HG02588 (cell line): ENCODE measurements at regions not wholly inside any gene's neighbourhood (a gene's known extent, or its start where the extent isn't known, plus 50 kb on each side); places are given as distances from the start of the nearest gene placed in this dataset.

Experiments used
- ATAC-seq: cut with Tn5 transposase; IDR thresholded peaks from one replicate; pipeline ENCODE4 v1.9.1; 2021; ENCODE audit warnings: mild to moderate bottlenecking, moderate library complexity; ENCODE audit not compliant: unreplicated experiment

- no peak for ATAC-seq
Observed at GRCh38 chr21:25385341-25385740, 221.9 kb downstream of the MRPL39 start.

DNA sequence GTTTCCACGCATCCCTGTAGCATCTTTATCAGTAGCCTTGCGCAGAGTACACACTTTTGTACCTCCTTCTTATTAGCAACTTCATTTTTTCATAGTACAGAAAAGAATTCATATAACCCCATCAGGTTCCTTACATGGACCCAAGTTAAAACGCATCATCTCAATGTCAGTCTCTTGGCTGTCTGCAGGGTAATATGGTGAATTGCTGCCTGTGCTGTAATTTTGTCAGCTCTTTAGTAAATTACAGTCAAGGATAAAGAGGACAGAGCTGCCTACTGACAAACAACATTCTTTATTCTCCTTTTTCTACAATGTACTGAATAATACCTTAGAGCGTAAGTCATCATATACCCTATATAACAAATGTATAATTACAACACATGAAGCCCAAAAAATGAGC, 222.5 kb downstream of the MRPL39 start:
- ATAC-seq: no peak

DNA sequence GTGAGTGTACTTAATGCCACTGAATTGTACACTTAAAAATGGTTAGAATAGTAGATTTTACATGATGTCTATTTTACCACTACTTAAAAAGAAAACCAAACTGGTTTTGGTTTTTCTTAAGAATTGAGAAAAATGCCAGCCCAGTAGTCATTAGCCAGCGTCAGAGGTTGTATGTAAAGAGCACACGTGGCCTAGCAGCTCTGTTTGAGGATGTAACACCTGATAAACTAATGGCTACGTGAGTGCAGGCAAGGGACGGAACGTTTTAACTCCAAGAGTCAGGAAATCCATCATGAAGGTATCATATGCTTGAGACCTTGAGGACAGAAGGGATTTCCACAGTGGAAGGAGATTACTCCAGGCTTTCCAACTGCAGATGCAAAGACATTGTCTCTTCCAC, 223.7 kb downstream of the MRPL39 start:
- no peak for ATAC-seq

- no peak for ATAC-seq
Observed at GRCh38 chr21:25381936-25382452, 225.3 kb downstream of the MRPL39 start.

- no peak for ATAC-seq
Observed at GRCh38 chr21:25375675-25376074, 231.6 kb downstream of the MRPL39 start.

DNA sequence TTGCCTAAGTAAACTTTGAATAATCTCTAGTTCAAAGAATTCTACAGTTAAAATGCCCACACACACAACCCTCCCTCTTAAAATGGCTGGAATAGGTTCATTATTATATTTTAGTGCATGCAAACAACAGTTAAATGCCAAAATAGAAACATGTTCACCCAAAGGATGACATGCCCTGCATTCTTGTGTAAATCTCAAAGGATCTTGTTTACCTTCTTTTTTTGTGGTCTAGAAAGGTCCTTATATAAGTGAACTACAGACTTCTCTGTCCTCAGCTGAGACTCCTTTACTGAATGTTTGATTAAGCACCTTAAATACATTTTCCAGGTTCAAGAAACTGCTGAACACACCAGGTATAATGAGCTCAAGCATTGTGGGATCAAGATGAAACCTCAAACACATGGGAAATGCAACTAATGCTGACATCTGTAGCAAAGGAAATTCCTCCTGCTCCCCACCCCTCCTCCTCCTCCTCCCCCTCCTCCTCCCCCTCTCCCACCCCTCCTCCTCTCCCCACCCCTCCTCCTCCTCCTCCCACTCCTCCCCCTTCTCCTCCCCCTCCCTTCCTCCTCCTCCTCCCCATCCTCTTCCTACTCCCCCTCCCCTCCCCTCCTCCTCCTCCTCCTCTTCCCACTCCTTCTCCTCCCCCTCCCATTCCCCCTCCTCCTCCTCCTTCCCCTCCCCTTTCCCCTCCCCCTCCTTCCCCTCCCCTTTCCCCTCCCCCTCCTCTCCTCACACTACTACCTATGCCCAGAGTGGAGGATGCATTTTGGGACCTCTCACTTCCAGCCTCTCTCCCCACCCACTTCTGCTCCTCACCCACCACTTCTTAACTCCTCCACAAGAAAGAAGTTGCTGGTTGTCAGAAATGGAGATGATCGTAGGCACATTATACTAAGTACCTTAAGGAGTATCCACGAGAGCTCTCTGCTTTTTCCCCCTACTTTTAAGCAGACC, 233.9 kb downstream of the MRPL39 start:
- ATAC-seq: no peak

DNA sequence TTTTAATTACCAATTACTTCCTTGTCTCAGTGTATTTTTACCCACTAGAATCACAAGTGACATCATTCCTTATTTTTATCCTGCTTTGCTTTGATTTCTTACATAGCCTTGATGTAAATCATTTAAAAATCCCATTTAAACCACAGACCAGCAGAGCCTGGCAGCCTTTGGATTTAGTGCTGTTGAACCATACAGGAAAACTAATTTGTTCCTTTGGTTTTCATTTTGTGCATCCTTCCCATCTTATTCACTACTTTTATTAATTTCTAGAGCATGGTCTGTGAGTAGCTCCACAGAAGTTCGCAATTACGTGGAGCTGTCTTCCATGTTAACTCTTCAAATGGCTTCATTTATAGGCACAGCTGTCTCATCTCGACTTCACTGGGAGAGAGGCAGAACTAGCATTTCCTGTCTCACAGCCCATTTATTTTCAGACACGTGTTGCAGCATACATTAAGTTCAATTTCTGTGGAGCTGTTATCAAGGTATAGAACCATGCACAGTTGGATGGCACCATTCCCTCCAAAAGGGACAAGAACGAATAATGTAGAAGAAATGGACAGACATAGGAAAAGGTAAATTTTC, 235.3 kb downstream of the MRPL39 start:
- ATAC-seq: no peak

DNA sequence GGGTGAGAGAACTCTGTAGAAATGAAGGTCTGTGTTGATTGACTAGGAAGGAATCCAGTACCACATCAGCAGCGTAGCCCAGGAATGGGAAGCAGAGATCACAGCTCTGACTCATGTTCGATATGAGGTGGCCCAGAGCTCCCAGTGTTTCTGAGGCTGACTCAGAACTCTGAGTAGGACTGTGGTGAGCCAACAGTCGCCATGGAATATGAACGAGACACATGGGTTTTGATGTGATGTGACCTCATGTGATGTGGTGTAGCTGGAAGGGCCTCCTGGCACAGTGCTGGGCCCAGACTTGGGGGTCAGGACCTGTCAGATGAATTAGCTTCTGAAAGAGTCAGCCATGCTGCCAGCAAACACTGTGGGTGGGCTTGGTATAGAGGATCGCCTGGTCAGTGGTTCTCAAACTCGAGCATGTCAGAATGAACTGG, 237.0 kb downstream of the MRPL39 start:
- ATAC-seq: no peak

GRCh38 chr21:25369524-25370300, 237.6 kb downstream of the MRPL39 start:
- no peak for ATAC-seq

DNA sequence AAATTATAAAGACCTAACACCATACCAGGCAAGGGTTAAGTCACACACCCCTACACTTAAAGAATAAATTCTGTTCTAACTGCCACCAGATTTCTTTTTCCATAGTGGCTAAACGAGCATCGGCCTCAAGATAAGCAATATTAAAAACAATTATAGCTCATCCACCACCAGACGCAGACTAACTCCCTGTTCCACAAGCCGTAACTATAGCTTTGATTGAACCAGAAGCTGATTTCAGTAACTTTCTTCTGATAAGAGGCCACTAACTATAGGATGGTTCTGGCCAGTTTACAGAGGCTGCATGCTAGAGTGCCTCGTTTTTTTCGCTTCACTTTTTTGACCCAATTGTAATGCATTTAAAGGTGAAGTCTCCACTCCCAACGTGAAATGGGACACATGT, 238.8 kb downstream of the MRPL39 start:
- ATAC-seq: no peak

GRCh38 chr21:25366116-25366515, 241.2 kb downstream of the MRPL39 start:
- ATAC-seq: no peak

DNA sequence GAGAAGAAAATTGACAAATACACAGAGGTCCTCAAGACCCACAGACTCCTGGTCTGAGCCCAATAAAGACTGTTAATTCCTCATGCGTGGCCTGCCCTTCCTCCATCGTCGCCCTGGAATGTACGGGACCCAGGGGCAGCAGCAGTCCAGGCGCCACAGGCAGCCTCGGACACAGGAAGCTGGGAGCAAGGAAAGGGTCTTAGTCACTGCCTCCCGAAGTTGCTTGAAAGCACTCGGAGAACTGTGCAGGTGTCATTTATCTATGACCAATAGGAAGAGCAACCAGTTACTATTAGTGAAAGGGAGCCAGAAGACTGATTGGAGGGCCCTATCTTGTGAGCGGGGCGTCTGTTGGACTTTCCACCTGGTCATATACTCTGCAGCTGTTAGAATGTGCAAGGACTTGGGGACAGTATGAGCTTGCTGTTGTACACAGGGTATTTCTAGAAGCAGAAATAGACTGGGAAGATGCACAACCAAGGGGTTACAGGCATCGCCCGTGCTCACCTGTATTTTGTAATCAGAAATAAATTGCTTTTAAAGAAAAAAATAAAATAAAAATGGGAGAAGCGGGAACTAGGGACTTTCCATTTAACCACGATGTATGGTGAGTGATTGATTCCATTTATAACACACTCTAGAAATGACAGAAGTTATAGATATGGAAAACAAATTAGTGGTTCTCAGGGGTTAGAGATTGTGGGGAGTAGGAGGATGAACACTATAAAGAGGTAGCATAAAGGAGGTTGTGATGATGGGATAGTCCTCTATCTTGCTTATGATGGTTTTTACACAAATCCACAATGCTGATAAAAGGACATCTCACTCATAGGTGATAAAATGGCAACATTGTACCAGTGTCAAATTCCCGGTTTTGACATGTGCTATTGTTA, 244.7 kb downstream of the MRPL39 start:
- ATAC-seq: no peak

- no peak for ATAC-seq
Observed at GRCh38 chr21:25361765-25362164, 245.5 kb downstream of the MRPL39 start.

DNA sequence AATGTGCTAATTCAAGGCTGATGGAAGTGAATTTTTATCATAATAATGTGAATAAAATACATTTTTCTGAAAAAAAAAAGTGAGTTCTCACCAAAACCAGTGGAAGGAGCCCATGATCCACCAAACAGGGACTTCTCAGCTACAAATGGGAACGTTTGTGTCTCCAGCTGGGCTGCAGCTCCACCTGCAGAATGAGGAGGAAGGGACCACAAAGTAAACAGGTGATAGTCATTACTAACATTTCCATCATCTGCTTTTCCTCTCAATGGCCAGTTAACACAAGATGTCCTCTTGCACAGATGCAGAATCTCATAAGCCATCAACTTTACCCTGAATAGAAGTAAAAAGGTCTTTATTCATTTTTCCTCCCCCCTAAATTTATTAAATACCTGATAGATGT, 246.2 kb downstream of the MRPL39 start:
- ATAC-seq: no peak

DNA sequence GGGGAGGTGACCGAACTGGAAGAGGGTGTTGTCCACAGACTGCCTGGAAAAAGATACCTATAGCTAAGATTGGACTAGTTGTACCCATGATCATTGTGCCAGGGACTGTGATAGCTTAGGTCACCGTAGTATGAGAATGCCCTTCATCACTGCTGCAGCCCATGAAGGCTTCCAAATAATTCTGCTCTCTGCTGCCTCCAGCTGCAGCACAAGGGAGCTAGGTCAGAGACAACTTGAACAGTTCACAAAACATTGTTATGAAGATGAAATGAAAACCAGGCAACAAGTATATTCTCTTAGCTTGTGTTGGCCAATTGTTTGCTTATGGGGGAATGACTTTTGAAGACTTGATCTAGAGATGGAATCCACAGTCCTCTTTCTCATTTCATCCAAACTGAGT, 246.7 kb downstream of the MRPL39 start:
- ATAC-seq: no peak

GRCh38 chr21:25359724-25360123, 247.6 kb downstream of the MRPL39 start:
- ATAC-seq: no peak

- ATAC-seq: no peak
Observed at GRCh38 chr21:25350056-25350455, 257.2 kb downstream of the MRPL39 start.

- no peak for ATAC-seq
Observed at GRCh38 chr21:25343774-25344545, 263.3 kb downstream of the MRPL39 start.

DNA sequence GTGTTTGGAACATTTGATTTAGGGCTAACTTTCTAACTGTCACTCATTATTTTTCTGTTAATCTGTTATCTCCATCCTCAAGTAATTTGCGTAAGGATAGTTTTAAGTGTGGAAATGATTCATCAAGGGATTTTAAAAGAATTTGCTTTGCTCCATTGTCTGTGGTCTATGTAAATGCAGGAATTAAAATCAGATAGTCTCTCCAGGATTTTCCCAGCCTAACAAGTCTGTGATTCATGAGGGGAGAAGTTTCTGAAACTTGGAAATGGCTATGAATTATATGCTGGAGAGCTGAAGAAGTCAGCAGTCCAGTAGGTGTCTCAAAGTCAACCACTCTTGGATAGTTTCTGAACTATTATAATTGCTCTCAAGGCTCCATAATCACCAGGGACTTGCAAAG, 264.5 kb downstream of the MRPL39 start:
- ATAC-seq: no peak

- ATAC-seq: no peak
Observed at GRCh38 chr21:25341981-25342380, 265.3 kb downstream of the MRPL39 start.
